Activated CD4-positive, alpha-beta T cell treated with anti-CD3 and anti-CD28 coated beads, Interleukin-2, amount 50 U/mL, for 16 hours (primary cell): ENCODE measurements at regions not wholly inside any gene's neighbourhood (a gene's known extent, or its start where the extent isn't known, plus 50 kb on each side); places are given as distances from the start of the nearest gene placed in this dataset.
"Not testable (repeated sequence)": the region's sequence is repeated elsewhere in the genome, so short reads cannot be mapped to it uniquely, and the experiment has no call there.

Experiments
- DNase-seq: peaks from one replicate; pipeline ENCODE4 v3.0.0-alpha.2; 2020

DNA sequence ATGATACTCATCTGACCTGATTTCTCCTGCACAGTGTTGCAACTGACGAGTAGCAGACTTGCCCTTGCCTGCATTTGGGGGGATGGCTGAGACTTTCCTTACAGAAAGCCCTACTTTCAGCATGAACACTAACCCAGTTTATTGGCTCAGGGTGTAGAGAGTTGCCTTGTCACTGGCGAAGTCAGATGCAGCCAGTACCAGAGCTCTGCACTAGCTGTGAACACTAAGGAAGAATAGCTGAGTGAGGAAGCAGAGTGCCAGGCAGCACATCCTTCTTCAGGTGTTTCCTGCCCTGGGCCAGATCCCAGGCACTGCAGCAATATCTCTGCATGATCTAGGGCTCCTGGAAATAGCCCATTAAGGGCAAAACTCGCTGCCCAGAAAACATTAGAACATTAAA lies 154.0 kb upstream of the SYNPR start:
- no peak for DNase-seq

DNA sequence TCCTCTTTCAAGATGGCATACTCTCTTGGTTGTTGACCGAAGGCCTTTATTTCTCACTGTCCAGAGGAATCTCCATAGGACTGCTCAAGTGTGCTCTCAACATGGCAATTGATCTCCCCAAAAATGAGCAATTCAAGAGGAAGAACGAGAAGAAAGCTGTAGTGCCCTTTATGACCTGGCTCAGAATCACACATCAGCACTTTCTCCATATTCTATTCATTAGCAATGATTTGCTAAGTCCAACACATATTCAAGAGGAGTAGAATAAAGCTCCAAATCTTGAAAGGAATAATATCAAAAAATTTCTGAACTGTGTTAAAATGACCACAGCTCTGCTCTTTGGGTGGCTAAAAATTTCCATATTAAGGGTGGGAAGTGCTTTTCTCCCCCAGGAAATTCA lies 151.6 kb upstream of the SYNPR start:
- no peak for DNase-seq

DNA sequence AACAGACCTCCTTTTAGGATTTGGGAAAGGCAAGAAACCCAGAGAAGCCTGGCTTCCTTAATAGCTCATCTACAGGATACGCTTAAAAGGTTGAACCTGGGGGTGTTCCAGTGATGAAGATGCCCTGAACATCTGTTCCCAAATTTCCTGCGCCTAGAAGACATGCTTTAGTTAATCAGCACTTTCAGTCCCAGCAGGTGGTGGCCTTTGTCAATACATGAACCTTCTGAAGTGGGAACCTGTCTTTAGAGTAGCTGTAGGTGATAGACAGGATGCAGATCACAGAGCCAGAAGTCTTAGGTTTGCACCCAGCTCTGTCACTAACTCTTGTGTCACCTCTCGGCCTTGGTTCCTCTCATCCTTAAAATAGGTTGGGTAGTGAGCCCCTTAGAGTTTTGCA lies 149.7 kb upstream of the SYNPR start:
- no peak for DNase-seq

DNA sequence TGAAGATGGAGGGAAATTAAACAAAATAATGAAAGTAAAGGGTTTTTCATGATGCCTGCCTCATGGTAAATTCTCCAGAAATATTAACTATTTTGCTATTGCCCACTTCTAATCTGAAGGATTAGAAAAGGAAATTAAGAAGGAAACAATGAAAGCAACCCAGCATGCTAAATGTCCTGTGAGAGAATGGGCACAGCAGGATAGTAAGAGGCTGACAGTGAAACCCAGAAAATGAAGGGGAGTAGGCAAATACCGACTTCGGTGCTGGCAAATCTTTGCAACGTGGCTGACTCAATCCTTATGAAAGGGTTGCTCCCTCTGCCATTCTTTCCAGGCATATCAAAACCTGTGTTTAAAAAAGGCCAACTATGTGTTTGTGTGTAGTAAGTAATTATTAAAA lies 147.5 kb upstream of the SYNPR start:
- no peak for DNase-seq

DNA sequence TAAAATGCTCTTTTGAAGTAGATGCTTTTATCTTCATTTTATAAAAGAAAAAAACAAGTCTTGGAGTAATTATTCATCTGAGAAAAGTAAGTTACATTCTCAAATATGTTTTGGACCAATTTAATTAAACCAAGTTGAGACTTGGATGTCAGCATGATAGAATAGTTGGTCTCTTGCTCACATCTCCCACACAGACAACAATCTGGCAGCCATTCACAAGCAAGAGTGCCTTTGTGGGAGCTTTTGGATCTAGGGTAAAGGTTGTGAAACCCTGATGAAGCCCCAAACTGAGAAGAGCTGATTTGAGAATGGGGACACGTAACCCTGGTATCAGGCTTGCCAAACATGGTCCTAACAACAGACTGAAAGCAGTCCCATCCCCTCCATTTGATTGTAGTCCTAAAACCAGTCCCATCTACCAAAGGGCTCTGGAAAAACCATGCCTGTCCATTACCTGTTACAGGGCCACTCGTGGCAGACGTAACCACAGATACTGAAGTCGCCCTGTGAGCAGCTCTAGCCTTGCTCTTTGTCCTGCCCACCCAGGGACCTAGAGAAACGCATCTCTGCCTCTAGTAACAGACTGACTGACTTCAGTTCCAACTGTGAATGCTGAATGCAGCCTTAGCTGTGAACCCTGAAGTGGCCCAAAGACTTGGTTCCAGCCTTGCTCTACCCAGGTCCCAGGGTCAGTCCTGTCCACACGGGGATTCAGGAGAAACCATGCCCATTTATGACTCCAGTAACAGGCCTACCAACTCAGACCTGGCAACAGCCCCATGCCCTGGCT lies 145.5 kb upstream of the SYNPR start:
- DNase-seq = no peak

DNA sequence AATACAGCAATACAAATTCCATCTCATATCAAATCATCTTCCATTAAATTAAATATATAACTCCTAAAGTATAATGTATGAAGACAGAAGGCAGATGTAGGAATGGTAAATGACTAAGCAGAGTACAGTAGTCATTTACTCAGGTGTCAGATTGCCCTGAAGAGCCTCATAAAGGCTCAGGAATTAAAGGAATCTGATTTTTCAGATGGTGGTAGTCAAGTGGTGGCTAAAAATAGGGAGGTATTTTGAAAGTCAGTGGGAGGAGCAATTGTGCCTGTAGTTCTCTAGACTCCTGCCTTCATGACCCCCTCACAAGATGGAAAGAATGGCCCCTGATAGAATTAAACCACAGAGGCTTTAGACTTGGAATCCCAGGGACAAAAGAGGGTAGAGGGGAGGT lies 142.7 kb upstream of the SYNPR start:
- DNase-seq = no peak

DNA sequence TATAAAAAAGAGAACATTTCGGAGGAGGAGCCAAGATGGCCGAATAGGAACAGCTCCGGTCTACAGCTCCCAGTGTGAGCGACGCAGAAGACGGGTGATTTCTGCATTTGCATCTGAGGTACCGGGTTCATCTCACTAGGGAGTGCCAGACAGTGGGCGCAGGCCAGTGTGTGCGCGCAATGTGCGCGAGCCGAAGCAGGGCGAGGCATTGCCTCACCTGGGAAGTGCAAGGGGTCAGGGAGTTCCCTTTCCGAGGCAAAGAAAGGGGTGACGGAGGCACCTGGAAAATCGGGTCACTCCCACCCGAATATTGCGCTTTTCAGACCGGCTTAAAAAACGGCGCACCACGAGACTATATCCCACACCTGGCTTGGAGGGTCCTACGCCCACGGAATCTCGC lies 141.9 kb upstream of the SYNPR start:
- DNase-seq = not testable (repeated sequence)

DNA sequence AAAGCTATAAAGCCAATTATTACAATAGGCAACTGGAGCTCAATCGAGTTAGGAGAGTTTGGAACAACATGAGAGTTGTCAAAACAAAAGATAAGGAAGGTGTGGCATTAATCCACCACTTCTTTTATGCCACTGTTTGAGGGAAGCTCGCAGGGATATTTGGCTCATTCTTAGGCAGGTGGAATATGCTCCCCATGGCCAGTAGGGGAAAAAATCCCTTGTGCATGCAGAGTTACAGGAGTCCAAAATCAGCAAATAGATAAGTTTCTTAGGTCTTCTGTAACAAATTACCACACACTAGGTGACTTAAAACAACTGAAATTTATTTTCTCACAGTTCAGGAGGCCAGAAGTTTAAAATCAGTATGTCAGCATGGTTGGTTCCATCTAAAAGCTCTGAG lies 135.4 kb upstream of the SYNPR start:
- DNase-seq = no peak

DNA sequence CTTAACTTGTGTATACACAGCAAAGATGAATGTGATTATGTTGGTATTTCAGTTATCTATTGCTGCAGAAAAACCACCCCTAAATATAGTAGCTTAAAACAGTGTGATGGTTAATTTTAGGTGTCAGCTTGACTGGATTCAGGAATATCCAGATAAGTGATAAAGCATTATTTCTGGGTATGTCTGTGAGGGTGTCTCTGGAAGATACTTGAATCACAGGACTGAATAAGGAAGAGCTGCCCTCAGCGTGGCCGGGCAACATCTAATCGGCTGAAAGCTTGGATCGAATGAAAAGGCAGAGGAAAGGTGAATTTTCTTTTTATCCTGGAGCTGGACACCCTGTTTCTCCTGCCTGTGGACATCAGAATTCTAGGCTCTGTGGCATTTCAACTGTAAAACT lies 132.0 kb upstream of the SYNPR start:
- no peak for DNase-seq

DNA sequence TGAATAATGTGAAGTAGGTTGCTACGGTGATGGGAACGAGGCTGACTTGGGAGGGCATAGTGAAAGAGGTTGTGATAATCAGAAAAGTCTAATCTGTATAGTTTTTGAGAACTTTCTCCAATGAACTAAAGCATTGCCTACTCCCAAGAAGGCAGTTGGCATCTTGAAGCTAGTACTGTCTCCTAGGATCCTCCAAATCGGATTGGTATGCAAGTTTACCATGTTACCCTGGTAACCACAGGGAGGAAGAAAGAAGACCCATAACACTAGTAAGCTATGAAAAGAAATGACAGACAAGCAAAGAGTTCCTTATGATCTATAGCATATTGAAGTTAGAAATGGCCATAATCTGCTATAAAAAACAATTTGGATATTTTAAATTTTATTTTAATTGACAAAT lies 127.2 kb upstream of the SYNPR start:
- no peak for DNase-seq

DNA sequence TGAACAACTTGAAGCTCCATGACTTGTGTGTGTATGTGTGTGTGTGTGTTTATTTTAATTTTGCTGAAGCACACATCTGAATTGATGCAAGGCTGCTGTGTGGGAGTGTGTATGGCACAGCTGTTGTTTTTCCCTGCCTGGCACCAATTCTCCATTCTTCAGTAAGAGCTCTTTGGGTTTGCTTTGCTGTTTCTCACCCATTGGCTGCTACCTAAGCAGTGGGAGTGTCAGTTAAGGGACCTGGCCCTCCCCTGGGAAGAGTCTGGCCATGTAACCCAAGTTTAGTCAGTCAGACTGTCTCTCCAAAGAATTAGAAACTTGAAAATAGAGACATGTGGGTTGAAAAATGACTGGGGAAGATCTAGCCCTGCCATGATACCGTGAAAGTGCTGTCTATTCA lies 126.2 kb upstream of the SYNPR start:
- no peak for DNase-seq

DNA sequence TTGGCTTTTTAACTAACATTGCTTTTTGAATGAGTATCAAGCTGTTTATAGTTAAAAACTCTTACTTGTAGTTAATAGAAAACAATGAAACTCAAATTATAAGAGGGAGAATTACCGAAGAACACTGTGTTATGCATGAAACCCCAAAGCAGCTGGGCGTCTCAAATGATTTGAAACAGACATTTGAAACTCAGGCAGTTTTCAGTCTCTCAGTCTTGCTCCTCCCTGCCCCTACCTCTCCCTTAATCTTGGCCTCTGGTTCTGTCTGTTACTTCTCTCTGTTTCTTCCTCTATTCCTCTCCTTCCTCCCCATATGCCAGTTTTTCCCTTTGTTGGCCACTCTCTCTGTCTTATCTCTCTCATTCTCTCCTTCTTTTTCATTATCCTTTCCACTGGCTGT lies 118.3 kb upstream of the SYNPR start:
- DNase-seq = no peak

DNA sequence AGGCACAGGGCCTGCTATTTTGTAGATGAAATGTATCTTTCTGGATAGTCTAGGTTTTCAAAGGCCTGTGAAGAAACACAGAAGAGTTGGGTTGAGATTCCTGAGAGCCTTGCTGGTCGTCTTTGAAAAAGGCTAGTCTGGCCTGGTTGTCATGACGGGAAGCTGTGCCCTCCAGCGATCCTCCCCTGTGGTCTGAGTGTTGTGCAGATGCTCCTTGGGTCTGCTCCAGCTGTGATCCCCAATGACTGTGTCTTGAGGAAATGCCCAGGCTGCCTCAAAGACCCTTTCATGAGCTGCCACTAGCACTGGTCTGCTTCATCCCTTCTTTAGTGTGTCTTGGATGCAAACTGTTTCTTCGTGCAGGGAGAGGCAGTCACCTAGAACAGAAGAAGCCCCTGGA lies 111.0 kb upstream of the SYNPR start:
- DNase-seq = no peak

DNA sequence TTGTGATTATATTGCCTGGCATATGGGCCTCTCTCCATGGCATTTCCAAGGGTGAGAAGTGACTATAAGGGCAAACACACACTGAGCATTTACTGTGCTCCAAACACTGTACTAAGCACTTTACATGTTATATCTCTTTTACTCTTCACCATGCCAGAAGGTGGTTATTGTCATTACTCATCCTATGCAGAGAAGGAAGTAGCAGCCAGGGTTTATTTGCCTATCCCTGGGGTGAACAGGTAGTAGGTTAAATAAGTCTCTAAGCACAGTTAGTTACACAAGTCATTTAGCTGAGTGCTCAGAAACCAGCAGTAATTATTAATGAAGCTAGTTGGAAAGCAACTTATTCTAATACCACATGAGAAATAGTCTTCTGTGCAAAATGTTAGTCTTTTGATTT lies 109.9 kb upstream of the SYNPR start:
- DNase-seq = no peak

DNA sequence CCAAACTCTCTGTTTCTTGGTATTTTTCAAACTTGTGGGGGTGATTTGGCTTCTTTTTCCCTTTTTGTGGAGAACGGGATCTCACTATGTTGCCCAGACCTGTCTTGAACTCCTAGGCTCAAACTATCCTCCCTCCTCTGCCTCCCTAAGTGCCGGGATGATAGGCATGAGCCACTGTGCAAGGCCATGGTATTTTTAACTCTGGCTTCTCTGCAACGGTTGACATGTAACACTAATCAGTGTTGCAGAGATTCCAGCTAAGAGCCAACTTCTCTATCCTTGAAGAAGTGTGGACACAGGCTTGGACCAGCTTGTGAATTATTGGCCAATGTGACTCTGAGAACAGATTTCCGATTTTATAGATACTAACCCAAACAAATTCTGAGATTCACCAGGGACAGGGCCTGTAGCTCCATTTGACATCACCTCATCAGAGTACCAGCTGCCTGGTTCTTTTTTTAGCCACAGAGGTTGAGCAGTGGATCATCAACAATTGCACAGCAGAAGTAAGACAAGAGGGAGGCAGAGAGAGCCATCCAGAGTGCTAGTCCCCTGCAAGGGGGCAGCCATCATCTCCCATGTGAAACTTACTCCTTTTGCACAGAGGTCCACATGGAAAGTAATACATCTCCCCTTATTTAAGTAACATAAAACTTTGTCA lies 98.1 kb upstream of the SYNPR start:
- DNase-seq = no peak

DNA sequence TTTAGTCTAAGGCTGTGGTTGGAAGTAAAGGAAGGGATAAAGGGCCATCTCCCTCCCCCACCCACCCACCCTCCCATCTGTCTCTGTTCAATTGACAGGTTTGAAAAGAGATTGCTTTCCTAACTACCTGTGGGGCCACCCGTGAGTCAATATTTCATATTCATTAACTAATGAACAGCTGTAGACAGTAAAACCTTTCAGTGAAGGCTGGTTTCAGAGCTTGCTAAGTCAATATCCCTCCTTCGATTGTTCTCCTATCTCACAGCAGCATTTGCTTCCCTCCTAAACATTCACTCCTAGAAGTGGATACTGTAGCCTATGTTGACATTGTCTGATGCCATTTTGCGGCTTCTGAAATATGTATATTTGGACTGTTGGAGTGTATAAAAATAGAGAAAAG lies 85.9 kb upstream of the SYNPR start:
- no peak for DNase-seq

DNA sequence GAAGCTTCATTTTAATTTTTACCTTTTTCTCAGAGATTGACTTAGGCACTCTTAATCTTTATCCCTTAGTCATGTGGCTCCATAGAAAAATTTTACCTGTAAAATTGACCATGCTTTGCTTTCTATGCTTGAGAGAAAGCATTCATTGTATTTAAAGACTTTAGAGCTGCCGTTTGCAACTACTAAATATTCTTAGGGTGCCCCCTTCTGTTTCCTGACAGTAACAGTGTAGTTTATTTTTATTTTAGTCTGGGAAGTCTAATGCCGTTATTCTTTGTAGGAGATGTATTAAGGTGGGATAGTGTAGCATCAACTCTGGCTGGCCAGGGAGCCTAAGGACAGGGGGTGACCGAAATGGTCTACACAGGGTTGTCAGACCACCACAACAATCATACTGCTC lies 84.5 kb upstream of the SYNPR start:
- no peak for DNase-seq

DNA sequence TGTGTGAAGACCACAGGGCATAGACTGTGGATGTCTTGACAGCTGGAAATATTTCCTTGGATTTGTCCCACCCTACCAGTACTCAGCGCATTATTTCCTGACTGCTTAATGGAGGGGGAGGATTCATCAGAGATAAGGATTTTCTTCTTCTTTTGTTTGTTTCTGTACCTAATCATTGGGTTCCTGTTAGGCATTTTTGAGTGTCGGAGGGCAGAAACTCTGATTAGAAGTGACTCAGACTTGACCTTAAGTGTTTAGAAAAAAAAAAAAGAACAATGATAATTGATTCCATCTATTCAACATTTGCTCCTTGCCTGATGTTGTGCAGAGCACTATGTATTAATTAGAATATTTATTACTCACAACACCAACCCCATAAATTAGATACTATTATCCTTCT lies 78.5 kb upstream of the SYNPR start:
- no peak for DNase-seq

DNA sequence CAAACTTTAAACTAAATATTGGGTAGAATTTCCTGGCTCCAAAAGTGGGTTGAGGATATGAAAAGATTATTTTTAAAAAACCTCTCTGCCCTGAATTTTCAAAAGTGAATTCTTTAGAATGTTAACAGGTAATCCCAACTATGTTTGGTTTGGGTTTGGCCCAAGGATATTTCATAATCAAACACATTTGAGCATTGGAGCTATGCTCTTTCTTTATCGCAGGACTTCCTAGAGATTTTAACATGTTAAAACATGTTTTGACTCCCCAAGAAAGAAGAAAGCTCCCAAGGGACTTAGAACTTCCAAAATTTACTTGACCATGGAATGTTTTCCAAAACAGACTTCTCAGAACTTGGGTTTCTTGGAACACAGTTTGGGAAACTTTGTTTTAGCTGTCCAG lies 75.6 kb upstream of the SYNPR start:
- DNase-seq = no peak

DNA sequence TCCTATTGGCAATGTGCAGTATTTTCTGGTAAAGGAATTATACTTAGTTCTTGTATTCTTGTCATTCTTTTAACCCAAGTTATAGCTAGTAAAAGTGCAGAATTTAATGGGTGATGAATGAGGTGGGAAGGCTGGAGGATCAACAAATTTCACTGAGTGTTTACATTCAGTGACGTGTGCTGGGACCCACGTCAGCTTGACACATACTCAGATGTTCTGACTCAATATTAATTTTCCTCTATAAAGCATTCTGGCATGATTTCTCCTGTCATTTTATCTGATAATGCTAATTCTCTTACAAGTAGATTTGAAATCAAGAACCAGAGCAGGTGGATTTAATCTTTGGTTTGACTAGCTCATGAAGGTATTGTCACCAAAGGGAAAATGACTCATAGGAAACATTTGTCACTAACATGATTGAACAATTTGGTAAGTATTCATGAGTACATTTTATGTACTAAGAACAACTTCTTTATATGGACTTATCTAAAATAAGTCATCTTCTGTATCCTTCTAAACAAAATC lies 71.0 kb upstream of the SYNPR start:
- DNase-seq = no peak

DNA sequence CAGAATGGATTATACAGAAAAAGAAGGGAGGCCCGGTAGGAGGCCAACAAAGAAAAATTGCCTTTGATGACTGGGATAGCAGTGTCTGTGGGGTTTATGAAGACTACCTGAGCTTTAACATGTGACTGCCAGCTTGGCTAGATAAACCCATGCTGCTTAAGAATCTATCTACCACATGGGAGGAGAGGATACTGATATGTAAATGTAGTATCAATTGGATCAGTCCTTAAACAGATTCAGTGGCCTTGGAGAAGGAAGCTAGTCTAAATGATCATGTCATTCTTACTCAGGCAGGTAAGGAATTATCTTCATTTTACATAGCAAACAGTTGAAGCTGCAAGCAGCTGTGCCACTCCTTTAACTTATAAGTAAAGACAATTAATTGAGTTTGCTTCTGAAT lies 50.0 kb upstream of the SYNPR start:
- no peak for DNase-seq
